ENCODE measurements at regions not wholly inside any gene's neighbourhood (a gene's known extent, or its start where the extent isn't known, plus 50 kb on each side); places are given as distances from the start of the nearest gene placed in this dataset.

- TF ChIP-seq, protein P1, sequence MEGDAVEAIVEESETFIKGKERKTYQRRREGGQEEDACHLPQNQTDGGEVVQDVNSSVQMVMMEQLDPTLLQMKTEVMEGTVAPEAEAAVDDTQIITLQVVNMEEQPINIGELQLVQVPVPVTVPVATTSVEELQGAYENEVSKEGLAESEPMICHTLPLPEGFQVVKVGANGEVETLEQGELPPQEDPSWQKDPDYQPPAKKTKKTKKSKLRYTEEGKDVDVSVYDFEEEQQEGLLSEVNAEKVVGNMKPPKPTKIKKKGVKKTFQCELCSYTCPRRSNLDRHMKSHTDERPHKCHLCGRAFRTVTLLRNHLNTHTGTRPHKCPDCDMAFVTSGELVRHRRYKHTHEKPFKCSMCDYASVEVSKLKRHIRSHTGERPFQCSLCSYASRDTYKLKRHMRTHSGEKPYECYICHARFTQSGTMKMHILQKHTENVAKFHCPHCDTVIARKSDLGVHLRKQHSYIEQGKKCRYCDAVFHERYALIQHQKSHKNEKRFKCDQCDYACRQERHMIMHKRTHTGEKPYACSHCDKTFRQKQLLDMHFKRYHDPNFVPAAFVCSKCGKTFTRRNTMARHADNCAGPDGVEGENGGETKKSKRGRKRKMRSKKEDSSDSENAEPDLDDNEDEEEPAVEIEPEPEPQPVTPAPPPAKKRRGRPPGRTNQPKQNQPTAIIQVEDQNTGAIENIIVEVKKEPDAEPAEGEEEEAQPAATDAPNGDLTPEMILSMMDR (IDR thresholded peaks at IDR 0.05) = no peak
- TF ChIP-seq POLR2A (IDR thresholded peaks at IDR 0.05) = no peak
Measured at GRCh38 chr5:8561854-8562253, 692.9 kb downstream of the MTRR start.
